MM.1S (cell line): ENCODE measurements at regions not wholly inside any gene's neighbourhood (a gene's known extent, or its start where the extent isn't known, plus 50 kb on each side); places are given as distances from the start of the nearest gene placed in this dataset.

Experiments used
- DNase-seq: peaks from one replicate; pipeline ENCODE4 v3.0.0-alpha.2; 2015
- H2AFZ ChIP-seq: fragments of 300-600 bp; sonication (generic); 2 replicates; pipeline ENCODE4 v1.6.0; 2016; ENCODE audit warnings: antibody characterized with exemption, low read length
- H3F3A ChIP-seq: fragments of 300-600 bp; sonication (generic); 2 replicates; pipeline ENCODE4 v1.6.1; 2016; ENCODE audit warnings: mild to moderate bottlenecking, antibody characterized with exemption, low read length, moderate library complexity, mixed read lengths; ENCODE audit not compliant: insufficient read depth
- H3K27ac ChIP-seq: fragments of 300-600 bp; sonication (generic); 2 replicates; pipeline ENCODE4 v1.5.1; 2016; ENCODE audit warnings: mild to moderate bottlenecking, low read length
- H3K27me3 ChIP-seq: fragments of 300-600 bp; sonication (generic); replicated peaks from 2 replicates; pipeline ENCODE4 v1.6.0; 2016; ENCODE audit warnings: low read length; ENCODE audit not compliant: insufficient read depth
- H3K36me3 ChIP-seq: fragments of 300-600 bp; sonication (generic); replicated peaks from 2 replicates; pipeline ENCODE4 v1.6.1; 2016; ENCODE audit warnings: mild to moderate bottlenecking, low read length, mixed read lengths; ENCODE audit not compliant: insufficient read depth
- H3K4me1 ChIP-seq: fragments of 300-600 bp; sonication (generic); 2 replicates; pipeline ENCODE4 v1.6.1; 2016; ENCODE audit warnings: low read length, mixed read lengths
- H3K4me2 ChIP-seq: fragments of 300-600 bp; sonication (generic); 2 replicates; pipeline ENCODE4 v1.6.0; 2016; ENCODE audit warnings: low read depth, low read length
- H3K4me3 ChIP-seq: fragments of 300-600 bp; sonication (generic); 2 replicates; pipeline ENCODE4 v1.5.1; 2016; ENCODE audit warnings: low read length, mixed read lengths
- H3K79me2 ChIP-seq: fragments of 300-600 bp; sonication (generic); 2 replicates; pipeline ENCODE4 v1.6.1; 2016; ENCODE audit warnings: mixed run types, low read length, mixed read lengths
- H3K9ac ChIP-seq: fragments of 300-600 bp; sonication (generic); 2 replicates; pipeline ENCODE4 v1.6.1; 2016; ENCODE audit warnings: low read length, mixed read lengths
- H3K9me2 ChIP-seq: fragments of 300-600 bp; sonication (generic); replicated peaks from 2 replicates; pipeline ENCODE4 v1.6.1; 2016; ENCODE audit warnings: mild to moderate bottlenecking, low read length, mixed read lengths; ENCODE audit not compliant: insufficient read depth
- H3K9me3 ChIP-seq: fragments of 300-600 bp; sonication (generic); replicated peaks from 2 replicates; pipeline ENCODE4 v1.6.1; 2016; ENCODE audit warnings: mild to moderate bottlenecking, low read length, mixed read lengths; ENCODE audit not compliant: insufficient read depth
- H4K20me1 ChIP-seq: fragments of 300-600 bp; sonication (generic); 2 replicates; pipeline ENCODE4 v1.6.1; 2016; ENCODE audit warnings: mild to moderate bottlenecking, low read length, moderate library complexity, mixed read lengths; ENCODE audit not compliant: insufficient read depth
- EZH2 ChIP-seq: fragments of 300-600 bp; sonication (generic); optimal IDR thresholded peaks from 2 replicates; pipeline ENCODE3; 2017; ENCODE audit warnings: low read depth, mild to moderate bottlenecking, antibody characterized with exemption, low read length, mixed read lengths
- EZH2phosphoT487 ChIP-seq: fragments of 300-600 bp; sonication (generic); IDR thresholded peaks from 2 replicates; pipeline ENCODE4 v1.6.1; 2018; ENCODE audit warnings: antibody characterized with exemption, low read length
- TF ChIP-seq, protein P1 (sequence below): fragments of 300-600 bp; sonication (generic); IDR thresholded peaks from 2 replicates; pipeline ENCODE4 v1.5.1; 2016; ENCODE audit warnings: antibody characterized with exemption, low read length, mixed read lengths

DNA sequence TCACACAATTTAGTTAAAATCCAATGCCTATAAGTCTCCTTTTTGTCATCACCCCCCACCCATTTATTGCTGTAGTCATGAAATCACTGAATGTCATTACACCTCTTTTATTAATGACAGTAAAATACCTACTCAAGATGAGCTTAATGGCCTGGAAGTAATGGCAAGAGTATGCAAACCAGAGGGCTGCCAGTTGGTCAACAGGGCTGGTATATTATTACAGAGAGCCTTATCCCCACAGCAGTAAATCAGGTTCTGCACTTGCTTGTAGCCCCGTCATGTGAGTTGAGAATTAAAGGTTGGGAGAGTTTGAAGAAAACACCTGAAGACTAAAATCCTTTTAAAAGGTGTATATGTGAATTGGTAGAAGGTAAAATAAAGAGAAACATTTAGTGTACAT lies 372.4 kb downstream of the MAT2B start:
- no peaks in the 10 kb centered on the region for H4K20me1 ChIP-seq
- H3K36me3 ChIP-seq: no peaks in the 10 kb centered on the region
- H3F3A ChIP-seq: no peaks in the 10 kb centered on the region
- H3K9ac ChIP-seq: no peak overlapping the region
- no peak overlapping the region for H3K4me2 ChIP-seq
- no peaks in the 10 kb centered on the region for H3K9me2 ChIP-seq
- no peaks in the 10 kb centered on the region for H3K4me1 ChIP-seq
- no peaks in the 10 kb centered on the region for H3K9me3 ChIP-seq
- no peaks in the 10 kb centered on the region for H3K27me3 ChIP-seq
- no peaks in the 10 kb centered on the region for H3K79me2 ChIP-seq
- H2AFZ ChIP-seq: no peak overlapping the region
- no peak overlapping the region for H3K27ac ChIP-seq
- no peak for DNase-seq
- TF ChIP-seq EZH2: no peak
- no peak for TF ChIP-seq EZH2phosphoT487
- TF ChIP-seq, protein P1, sequence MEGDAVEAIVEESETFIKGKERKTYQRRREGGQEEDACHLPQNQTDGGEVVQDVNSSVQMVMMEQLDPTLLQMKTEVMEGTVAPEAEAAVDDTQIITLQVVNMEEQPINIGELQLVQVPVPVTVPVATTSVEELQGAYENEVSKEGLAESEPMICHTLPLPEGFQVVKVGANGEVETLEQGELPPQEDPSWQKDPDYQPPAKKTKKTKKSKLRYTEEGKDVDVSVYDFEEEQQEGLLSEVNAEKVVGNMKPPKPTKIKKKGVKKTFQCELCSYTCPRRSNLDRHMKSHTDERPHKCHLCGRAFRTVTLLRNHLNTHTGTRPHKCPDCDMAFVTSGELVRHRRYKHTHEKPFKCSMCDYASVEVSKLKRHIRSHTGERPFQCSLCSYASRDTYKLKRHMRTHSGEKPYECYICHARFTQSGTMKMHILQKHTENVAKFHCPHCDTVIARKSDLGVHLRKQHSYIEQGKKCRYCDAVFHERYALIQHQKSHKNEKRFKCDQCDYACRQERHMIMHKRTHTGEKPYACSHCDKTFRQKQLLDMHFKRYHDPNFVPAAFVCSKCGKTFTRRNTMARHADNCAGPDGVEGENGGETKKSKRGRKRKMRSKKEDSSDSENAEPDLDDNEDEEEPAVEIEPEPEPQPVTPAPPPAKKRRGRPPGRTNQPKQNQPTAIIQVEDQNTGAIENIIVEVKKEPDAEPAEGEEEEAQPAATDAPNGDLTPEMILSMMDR: no peak
- no peak overlapping the region for H3K4me3 ChIP-seq

GRCh38 chr5:163878490-163878889 lies 373.1 kb downstream of the MAT2B start:
- Histone ChIP-seq H3K9me2 (no peaks in the 10 kb centered on the region), H3K9ac (no peak overlapping the region), H3K27ac (no peak overlapping the region), H3K36me3 (no peaks in the 10 kb centered on the region), H3K27me3 (no peaks in the 10 kb centered on the region), H4K20me1 (no peaks in the 10 kb centered on the region), H3K4me1 (no peaks in the 10 kb centered on the region), H2AFZ (no peak overlapping the region), H3K9me3 (no peaks in the 10 kb centered on the region), H3F3A (no peaks in the 10 kb centered on the region), H3K4me3 (no peak overlapping the region), H3K4me2 (no peak overlapping the region), H3K79me2 (no peaks in the 10 kb centered on the region)
- TF ChIP-seq EZH2 (no peak), EZH2phosphoT487 (no peak)
- TF ChIP-seq, protein P1: no peak
- no peak for DNase-seq

DNA sequence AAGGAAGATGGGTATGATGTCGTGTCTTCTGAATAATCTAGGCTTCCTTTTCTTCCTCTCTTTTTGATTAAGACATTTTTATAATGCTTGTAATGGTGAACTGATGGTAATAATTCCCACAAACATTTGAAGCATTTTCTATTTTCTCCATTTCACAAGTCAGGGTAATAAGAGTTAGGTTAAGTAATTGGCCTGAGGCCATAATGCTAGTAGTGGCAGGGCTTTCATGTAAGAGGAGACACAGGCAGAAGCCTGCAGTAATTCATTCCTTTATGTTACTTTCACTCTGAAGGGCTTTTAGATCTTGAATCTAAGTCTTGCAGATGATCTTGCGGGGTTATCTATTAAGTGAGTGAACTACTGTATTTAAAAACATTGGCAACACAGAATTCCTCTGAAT lies 374.9 kb downstream of the MAT2B start:
- TF ChIP-seq EZH2phosphoT487: no peak
- TF ChIP-seq, protein P1: no peak
- TF ChIP-seq EZH2: no peak
- no peaks in the 10 kb centered on the region for H3K27me3 ChIP-seq
- H4K20me1 ChIP-seq: no peaks in the 10 kb centered on the region
- no peak overlapping the region for H3K9ac ChIP-seq
- H3K4me1 ChIP-seq: no peaks in the 10 kb centered on the region
- no peaks in the 10 kb centered on the region for H3K36me3 ChIP-seq
- H3K9me2 ChIP-seq: no peaks in the 10 kb centered on the region
- no peaks in the 10 kb centered on the region for H3F3A ChIP-seq
- no peak overlapping the region for H2AFZ ChIP-seq
- H3K79me2 ChIP-seq: no peaks in the 10 kb centered on the region
- H3K9me3 ChIP-seq: no peaks in the 10 kb centered on the region
- no peak overlapping the region for H3K4me3 ChIP-seq
- no peak for DNase-seq
- no peak overlapping the region for H3K27ac ChIP-seq
- H3K4me2 ChIP-seq: no peak overlapping the region
